HepG2 (cell line): ENCODE measurements at regions not wholly inside any gene's neighbourhood (a gene's known extent, or its start where the extent isn't known, plus 50 kb on each side); places are given as distances from the start of the nearest gene placed in this dataset.

Experiments
- ATAC-seq: fragments of 200-7000 bp; cut with Tn5 transposase; 3 replicates; pipeline ENCODE4 v1.9.1; 2020; ENCODE audit warnings: mild to moderate bottlenecking, moderate library complexity
- BruUV-seq: library from RNA; stranded (reverse); fragments of 400-500 nt; replicated peaks from 2 replicates; lab custom pipeline; 2021; lab: Mats Ljungman, UMichigan
- CTCF ChIA-PET: fragments of 300-600 bp; formaldehyde crosslinking; extraction: SDS; loops from one replicate; lab custom pipeline; 2021; ENCODE audit warnings: low total read pairs, inconsistent platforms, low intra/inter-chr PET ratio; lab: Yijun Ruan, JAX
- POLR2A ChIA-PET: fragments of 350-600 bp; sonication (Branson Sonifier 250); formaldehyde crosslinking; loops from one replicate; lab custom pipeline; 2020; ENCODE audit warnings: antibody characterized with exemption, inconsistent platforms; lab: Yijun Ruan, JAX
- DNase-seq: peaks from one replicate; pipeline ENCODE4 v3.0.0-alpha.2; 2015; ENCODE audit warnings: low spot score
- FAIRE-seq: peaks from 3 replicates; lab custom pipeline; 2011; peaks lifted over from hg19 to GRCh38; lab: Jason Lieb, UNC
- H2AFZ ChIP-seq: one replicate; pipeline ENCODE4 v1.6.1; 2011; ENCODE audit warnings: low read length, inconsistent platforms
- H3K27ac ChIP-seq: fragments of 300-600 bp; 3 replicates; pipeline ENCODE4 v1.8.0; 2011; ENCODE audit warnings: mixed run types, mild to moderate bottlenecking, mixed read lengths, low read length, inconsistent platforms; ENCODE audit not compliant: insufficient read depth; ENCODE audit errors: extremely low read length
- H3K27me3 ChIP-seq, 2 experiments: fragments of 200-600 bp in 1 of 2; 2 replicates in 1 of 2; 3 replicates in 1 of 2; pipeline versions ENCODE4 v1.6.0 to v1.8.0; 2011; ENCODE audit warnings: low read length in 2 of 2, mild to moderate bottlenecking in 2 of 2, moderate library complexity in 2 of 2, inconsistent platforms in 1 of 2; ENCODE audit not compliant: insufficient read depth in 2 of 2, control insufficient read depth in 1 of 2
- H3K36me3 ChIP-seq, 2 experiments: fragments of 200-600 bp in 1 of 2; replicated peaks in 1 of 2; 2 replicates in 1 of 2; 3 replicates in 1 of 2; pipeline versions ENCODE4 v1.5.1 to v1.8.0; 2011; ENCODE audit warnings: low read length in 2 of 2, inconsistent platforms in 1 of 2; ENCODE audit not compliant: insufficient read depth in 2 of 2, control insufficient read depth in 1 of 2
- H3K4me1 ChIP-seq: 2 replicates; pipeline ENCODE4 v1.5.1; 2012; ENCODE audit warnings: low read length, inconsistent platforms; ENCODE audit not compliant: insufficient read depth
- H3K4me2 ChIP-seq: 2 replicates; pipeline ENCODE4 v1.6.0; 2011; ENCODE audit warnings: low read depth, low read length, inconsistent platforms
- H3K4me3 ChIP-seq, 3 experiments: fragments of 200-600 bp in 1 of 3; sonication (generic), shearing (Covaris generic) in 1 of 3; replicated peaks in 1 of 3; 2 replicates each; pipeline ENCODE4 v1.5.1; 2011 to 2016; ENCODE audit warnings: low read length in 3 of 3, inconsistent platforms in 2 of 3, low read depth in 2 of 3, mild to moderate bottlenecking in 2 of 3, control low read depth in 1 of 3, mixed read lengths in 1 of 3; ENCODE audit not compliant: insufficient read depth in 1 of 3
- H3K79me2 ChIP-seq: one replicate; pipeline ENCODE4 v1.6.1; 2011; ENCODE audit warnings: low read length, inconsistent platforms; ENCODE audit not compliant: insufficient read depth
- H3K9ac ChIP-seq: 2 replicates; pipeline ENCODE4 v1.6.0; 2011; ENCODE audit warnings: mild to moderate bottlenecking, low read depth, low read length, inconsistent platforms; ENCODE audit not compliant: insufficient read depth
- H3K9me3 ChIP-seq: 2 replicates; pipeline ENCODE4 v1.5.1; 2012; ENCODE audit warnings: mild to moderate bottlenecking, low read length
- H4K20me1 ChIP-seq: 2 replicates; pipeline ENCODE4 v1.6.0; 2011; ENCODE audit warnings: inconsistent platforms, mild to moderate bottlenecking, low read length, moderate library complexity; ENCODE audit not compliant: insufficient read depth
- AHR ChIP-seq: IDR thresholded peaks from 2 replicates; pipeline ENCODE4 v1.6.1; 2018; ENCODE audit warnings: missing genetic modification reagents, missing compliant biosample characterization
- ATF7-NPFF ChIP-seq: sonication (generic); formaldehyde crosslinking; IDR thresholded peaks from 2 replicates; pipeline ENCODE4 v1.8.1; 2023; ENCODE audit warnings: mild to moderate bottlenecking, low read depth, missing genetic modification reagents, moderate library complexity
- FOXC1 ChIP-seq: sonication (generic); formaldehyde crosslinking; IDR thresholded peaks from 2 replicates; pipeline ENCODE4 v1.8.0; 2022; ENCODE audit warnings: mild to moderate bottlenecking, missing genetic modification reagents, borderline replicate concordance
- HOXA9 ChIP-seq: sonication (generic); formaldehyde crosslinking; IDR thresholded peaks from 2 replicates; pipeline ENCODE4 v1.8.1; 2022; ENCODE audit warnings: missing genetic modification reagents, mild to moderate bottlenecking, moderate library complexity, borderline replicate concordance
- MAFF ChIP-seq: IDR thresholded peaks from 2 replicates; pipeline ENCODE4 v1.6.1; 2011; ENCODE audit warnings: low read depth, low read length, improper control_type of control experiment
- SETDB1 ChIP-seq: sonication (generic); formaldehyde crosslinking; IDR thresholded peaks from 2 replicates; pipeline ENCODE4 v1.5.1; 2020; ENCODE audit warnings: missing genetic modification reagents, mild to moderate bottlenecking, borderline replicate concordance
- SRSF4 ChIP-seq: fragments of 200-400 bp; formaldehyde crosslinking; IDR thresholded peaks from one replicate; pipeline ENCODE4 v1.6.1; 2018; ENCODE audit warnings: mild to moderate bottlenecking, low read depth, low read length, moderate library complexity; ENCODE audit not compliant: poor library complexity, severe bottlenecking
- TBP ChIP-seq: sonication (generic); formaldehyde crosslinking; IDR thresholded peaks from 2 replicates; pipeline ENCODE4 v1.5.0; 2020; ENCODE audit warnings: missing genetic modification reagents
- TP53 ChIP-seq: sonication (generic); formaldehyde crosslinking; conservative IDR thresholded peaks from 2 replicates; pipeline ENCODE4 v1.4.0; 2020; ENCODE audit warnings: missing genetic modification reagents
- ZNF124 ChIP-seq: sonication (generic); formaldehyde crosslinking; IDR thresholded peaks from 2 replicates; pipeline ENCODE4 v1.4.0; 2020; ENCODE audit warnings: missing genetic modification reagents
- ZNF317 ChIP-seq: sonication (generic); formaldehyde crosslinking; IDR thresholded peaks from 2 replicates; pipeline ENCODE4 v1.5.0; 2020; ENCODE audit warnings: mild to moderate bottlenecking, missing genetic modification reagents
- ZNF616 ChIP-seq: sonication (generic); formaldehyde crosslinking; IDR thresholded peaks from 2 replicates; pipeline ENCODE4 v1.5.0; 2020; ENCODE audit warnings: low read depth, mild to moderate bottlenecking, missing genetic modification reagents
- WGBS: methylation state at CpG from one replicate; pipeline ENCODE4 v1.1.6; 2017; ENCODE audit warnings: low lambda C conversion rate; 5-methylcytosine and 5-hydroxymethylcytosine counted together
- in situ Hi-C: cut with HindIII; loops from 2 replicates; pipeline ENCODE4 v1.10.0; 2017; ENCODE audit warnings: low pct_unique_long_range_greater_than_20kb; ENCODE audit not compliant: extremely low pct_ligation_motif_present
- intact Hi-C: fragments of 100-400 bp; cut with micrococcal nuclease; formaldehyde crosslinking; loops from one replicate; pipeline ENCODE4 v1.10.0; 2022; ENCODE audit not compliant: unreplicated experiment
- TF ChIP-seq, protein P1 (sequence below): sonication (generic); formaldehyde crosslinking; IDR thresholded peaks from 2 replicates; pipeline ENCODE4 v1.9.0; 2021; ENCODE audit warnings: missing genetic modification reagents, mild to moderate bottlenecking, borderline replicate concordance
- TF ChIP-seq, protein P2 (sequence below): sonication (generic); formaldehyde crosslinking; IDR thresholded peaks from 2 replicates; pipeline ENCODE4 v1.4.0; 2020; ENCODE audit warnings: low read depth, mild to moderate bottlenecking, missing genetic modification reagents
- TF ChIP-seq, protein P3 (sequence below): sonication (generic); formaldehyde crosslinking; IDR thresholded peaks from 2 replicates; pipeline ENCODE4 v1.4.0; 2020; ENCODE audit warnings: missing genetic modification reagents
- TF ChIP-seq, protein P4 (sequence below): sonication (generic); formaldehyde crosslinking; IDR thresholded peaks from 2 replicates; pipeline ENCODE4 v1.8.0; 2022; ENCODE audit warnings: missing genetic modification reagents, mild to moderate bottlenecking, borderline replicate concordance

DNA sequence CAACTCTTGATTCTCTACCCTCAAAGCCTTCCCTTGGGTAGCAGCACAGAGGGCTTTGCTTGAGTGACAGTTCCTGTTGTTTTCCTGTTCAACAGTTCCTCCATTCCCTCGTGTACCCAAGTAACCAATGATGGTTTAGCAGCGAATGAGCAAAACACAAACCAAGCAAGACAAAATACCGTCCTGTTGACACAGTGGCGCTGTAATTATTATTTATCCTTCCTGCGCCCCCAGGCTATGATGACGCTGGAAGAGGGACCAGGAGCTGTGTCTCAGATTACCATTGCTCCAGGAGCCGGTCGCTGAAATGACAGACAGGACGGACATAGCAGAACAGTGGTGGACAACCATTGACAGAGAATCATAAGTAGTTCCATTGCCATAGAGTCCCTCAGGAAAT lies 154.8 kb downstream of the GADD45G start:
- Histone ChIP-seq H2AFZ (no peak overlapping the region), H3K27me3 (no peaks in the 10 kb centered on the region; a peak in 1 of 5 replicates), H3K9ac (no peak overlapping the region), H3K79me2 (no peaks in the 10 kb centered on the region), H4K20me1 (no peaks in the 10 kb centered on the region), H3K9me3 (no peaks in the 10 kb centered on the region), H3K27ac (no peak overlapping the region), H3K4me1 (peaks cover 11% of the 10 kb centered on the region), H3K36me3 (no peaks in the 10 kb centered on the region), H3K4me3 (no peak overlapping the region), H3K4me2 (no peak overlapping the region)
- FAIRE-seq (no peak), ATAC-seq (no peak), DNase-seq (no peak)
- CTCF ChIA-PET: no interaction called here
- no TSS peak for BruUV-seq
- in situ Hi-C loops (no loop called here), intact Hi-C loops (no loop called here)
- 70% methylated on average over 9 of the region's 9 CpGs for WGBS
- TF ChIP-seq ZNF616 (CRISPR knock-in tag) (no peak), TP53 (CRISPR knock-in tag) (no peak), HOXA9 (CRISPR knock-in tag) (no peak), ZNF124 (CRISPR knock-in tag) (no peak), FOXC1 (CRISPR knock-in tag) (no peak), ATF7-NPFF (CRISPR knock-in tag) (no peak), TBP (no peak)
- TF ChIP-seq, protein P1, sequence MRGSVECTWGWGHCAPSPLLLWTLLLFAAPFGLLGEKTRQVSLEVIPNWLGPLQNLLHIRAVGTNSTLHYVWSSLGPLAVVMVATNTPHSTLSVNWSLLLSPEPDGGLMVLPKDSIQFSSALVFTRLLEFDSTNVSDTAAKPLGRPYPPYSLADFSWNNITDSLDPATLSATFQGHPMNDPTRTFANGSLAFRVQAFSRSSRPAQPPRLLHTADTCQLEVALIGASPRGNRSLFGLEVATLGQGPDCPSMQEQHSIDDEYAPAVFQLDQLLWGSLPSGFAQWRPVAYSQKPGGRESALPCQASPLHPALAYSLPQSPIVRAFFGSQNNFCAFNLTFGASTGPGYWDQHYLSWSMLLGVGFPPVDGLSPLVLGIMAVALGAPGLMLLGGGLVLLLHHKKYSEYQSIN (CRISPR knock-in tag): no peak
- POLR2A ChIA-PET: no interaction called here

DNA sequence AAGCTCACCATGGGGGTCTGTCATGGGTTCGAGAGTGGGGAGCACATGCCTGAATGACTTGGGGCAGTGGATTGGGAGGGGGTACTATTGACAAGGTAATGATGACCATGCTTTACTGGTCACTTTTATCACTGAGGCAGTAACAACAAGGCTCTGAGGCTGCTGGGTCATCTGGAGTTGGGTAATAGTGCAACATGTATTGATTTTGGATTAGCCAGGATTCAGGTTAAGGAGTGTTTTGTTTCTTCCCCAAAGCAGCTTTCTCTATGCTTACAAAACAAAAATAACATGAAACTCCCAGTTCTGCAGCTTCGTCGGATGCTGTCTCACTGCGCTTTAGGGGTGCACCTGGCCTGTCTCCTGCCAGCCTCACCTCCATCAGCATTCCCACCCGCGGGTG lies 155.3 kb downstream of the GADD45G start:
- H3K79me2 ChIP-seq: no peaks in the 10 kb centered on the region
- H3K27ac ChIP-seq: no peak overlapping the region
- no peak overlapping the region for H3K9ac ChIP-seq
- no peaks in the 10 kb centered on the region for H3K9me3 ChIP-seq
- no TSS peak for BruUV-seq
- no peak for ATAC-seq
- H3K4me3 ChIP-seq: no peak overlapping the region
- H3K4me2 ChIP-seq: no peak overlapping the region
- H3K27me3 ChIP-seq: no peaks in the 10 kb centered on the region; a peak in 1 of 5 replicates
- in situ Hi-C loops (no loop called here), intact Hi-C loops (no loop called here)
- FAIRE-seq: no peak
- no peak for DNase-seq
- H3K36me3 ChIP-seq: no peaks in the 10 kb centered on the region
- H4K20me1 ChIP-seq: no peaks in the 10 kb centered on the region
- WGBS: 52% methylated on average over 6 of the region's 6 CpGs
- no peak overlapping the region for H2AFZ ChIP-seq
- ChIA-PET POLR2A (no interaction called here), CTCF (no interaction called here)
- peaks cover 11% of the 10 kb centered on the region for H3K4me1 ChIP-seq
- no peak for TF ChIP-seq SETDB1
- no peak for TF ChIP-seq MAFF
- TF ChIP-seq ZNF317 (CRISPR knock-in tag): no peak
- TF ChIP-seq, protein P2, sequence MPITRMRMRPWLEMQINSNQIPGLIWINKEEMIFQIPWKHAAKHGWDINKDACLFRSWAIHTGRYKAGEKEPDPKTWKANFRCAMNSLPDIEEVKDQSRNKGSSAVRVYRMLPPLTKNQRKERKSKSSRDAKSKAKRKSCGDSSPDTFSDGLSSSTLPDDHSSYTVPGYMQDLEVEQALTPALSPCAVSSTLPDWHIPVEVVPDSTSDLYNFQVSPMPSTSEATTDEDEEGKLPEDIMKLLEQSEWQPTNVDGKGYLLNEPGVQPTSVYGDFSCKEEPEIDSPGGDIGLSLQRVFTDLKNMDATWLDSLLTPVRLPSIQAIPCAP (CRISPR knock-in tag): no peak
- TF ChIP-seq SRSF4: no peak
- TF ChIP-seq, protein P3, sequence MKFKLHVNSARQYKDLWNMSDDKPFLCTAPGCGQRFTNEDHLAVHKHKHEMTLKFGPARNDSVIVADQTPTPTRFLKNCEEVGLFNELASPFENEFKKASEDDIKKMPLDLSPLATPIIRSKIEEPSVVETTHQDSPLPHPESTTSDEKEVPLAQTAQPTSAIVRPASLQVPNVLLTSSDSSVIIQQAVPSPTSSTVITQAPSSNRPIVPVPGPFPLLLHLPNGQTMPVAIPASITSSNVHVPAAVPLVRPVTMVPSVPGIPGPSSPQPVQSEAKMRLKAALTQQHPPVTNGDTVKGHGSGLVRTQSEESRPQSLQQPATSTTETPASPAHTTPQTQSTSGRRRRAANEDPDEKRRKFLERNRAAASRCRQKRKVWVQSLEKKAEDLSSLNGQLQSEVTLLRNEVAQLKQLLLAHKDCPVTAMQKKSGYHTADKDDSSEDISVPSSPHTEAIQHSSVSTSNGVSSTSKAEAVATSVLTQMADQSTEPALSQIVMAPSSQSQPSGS: no peak
- TF ChIP-seq, protein P4, sequence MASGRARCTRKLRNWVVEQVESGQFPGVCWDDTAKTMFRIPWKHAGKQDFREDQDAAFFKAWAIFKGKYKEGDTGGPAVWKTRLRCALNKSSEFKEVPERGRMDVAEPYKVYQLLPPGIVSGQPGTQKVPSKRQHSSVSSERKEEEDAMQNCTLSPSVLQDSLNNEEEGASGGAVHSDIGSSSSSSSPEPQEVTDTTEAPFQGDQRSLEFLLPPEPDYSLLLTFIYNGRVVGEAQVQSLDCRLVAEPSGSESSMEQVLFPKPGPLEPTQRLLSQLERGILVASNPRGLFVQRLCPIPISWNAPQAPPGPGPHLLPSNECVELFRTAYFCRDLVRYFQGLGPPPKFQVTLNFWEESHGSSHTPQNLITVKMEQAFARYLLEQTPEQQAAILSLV (CRISPR knock-in tag): no peak
- no peak for TF ChIP-seq AHR (CRISPR knock-in tag)
